Rectal smooth muscle tissue (tissue), 1 donor: ENCODE measurements at regions not wholly inside any gene's neighbourhood (a gene's known extent, or its start where the extent isn't known, plus 50 kb on each side); places are given as distances from the start of the nearest gene placed in this dataset.

Experiments used
- H3K27ac ChIP-seq: one replicate; pipeline ENCODE4 v1.7.0; 2013; ENCODE audit warnings: low read depth, low read length, inconsistent platforms
- H3K27me3 ChIP-seq: one replicate; pipeline ENCODE4 v1.7.0; 2013; ENCODE audit warnings: low read length; ENCODE audit not compliant: control insufficient read depth, insufficient read depth
- H3K36me3 ChIP-seq: one replicate; pipeline ENCODE4 v1.7.0; 2013; ENCODE audit warnings: low read length; ENCODE audit not compliant: control insufficient read depth, insufficient read depth
- H3K4me1 ChIP-seq: one replicate; pipeline ENCODE4 v1.7.0; 2013; ENCODE audit warnings: low read length; ENCODE audit not compliant: control insufficient read depth, insufficient read depth
- H3K4me3 ChIP-seq: one replicate; pipeline ENCODE4 v1.7.0; 2013; ENCODE audit warnings: low read length
- H3K9ac ChIP-seq: one replicate; pipeline ENCODE4 v1.7.0; 2013; ENCODE audit warnings: low read length

- Histone ChIP-seq H3K27me3 (no peaks in the 10 kb centered on the region), H3K9ac (no peak overlapping the region), H3K4me3 (no peak overlapping the region), H3K27ac (no peak overlapping the region), H3K36me3 (no peaks in the 10 kb centered on the region), H3K4me1 (no peaks in the 10 kb centered on the region)
Measured at GRCh38 chr17:73782641-73783381, 138.6 kb upstream of the SDK2 start.

GRCh38 chr17:73783382-73783766 is 139.1 kb upstream of the SDK2 start:
- Histone ChIP-seq H3K27me3 (no peaks in the 10 kb centered on the region), H3K36me3 (no peaks in the 10 kb centered on the region), H3K9ac (no peak overlapping the region), H3K4me3 (no peak overlapping the region), H3K4me1 (no peaks in the 10 kb centered on the region), H3K27ac (no peak overlapping the region)

GRCh38 chr17:73783945-73784603 is 139.8 kb upstream of the SDK2 start:
- no peaks in the 10 kb centered on the region for H3K4me1 ChIP-seq
- H3K9ac ChIP-seq: no peak overlapping the region
- H3K27me3 ChIP-seq: no peaks in the 10 kb centered on the region
- H3K36me3 ChIP-seq: no peaks in the 10 kb centered on the region
- no peak overlapping the region for H3K4me3 ChIP-seq
- no peak overlapping the region for H3K27ac ChIP-seq

GRCh38 chr17:73785496-73785895 is 141.3 kb upstream of the SDK2 start:
- Histone ChIP-seq H3K9ac (no peak overlapping the region), H3K36me3 (no peaks in the 10 kb centered on the region), H3K27me3 (no peaks in the 10 kb centered on the region), H3K27ac (no peak overlapping the region), H3K4me3 (no peak overlapping the region), H3K4me1 (no peaks in the 10 kb centered on the region)

- no peaks in the 10 kb centered on the region for H3K4me1 ChIP-seq
- no peak overlapping the region for H3K4me3 ChIP-seq
- H3K27ac ChIP-seq: no peak overlapping the region
- no peak overlapping the region for H3K9ac ChIP-seq
- H3K27me3 ChIP-seq: peaks cover 2% of the 10 kb centered on the region
- H3K36me3 ChIP-seq: no peaks in the 10 kb centered on the region
Measured at GRCh38 chr17:73785958-73786743, 141.9 kb upstream of the SDK2 start.

GRCh38 chr17:73787076-73788059 is 143.1 kb upstream of the SDK2 start:
- Histone ChIP-seq H3K27me3 (peaks cover 4% of the 10 kb centered on the region), H3K4me3 (no peak overlapping the region), H3K9ac (no peak overlapping the region), H3K4me1 (no peaks in the 10 kb centered on the region), H3K27ac (no peak overlapping the region), H3K36me3 (no peaks in the 10 kb centered on the region)

GRCh38 chr17:73788111-73788510 is 143.9 kb upstream of the SDK2 start:
- Histone ChIP-seq H3K27ac (no peak overlapping the region), H3K36me3 (no peaks in the 10 kb centered on the region), H3K4me1 (no peaks in the 10 kb centered on the region), H3K4me3 (no peak overlapping the region), H3K9ac (no peak overlapping the region), H3K27me3 (peaks cover 4% of the 10 kb centered on the region)

GRCh38 chr17:73791121-73791520 is 146.9 kb upstream of the SDK2 start:
- no peaks in the 10 kb centered on the region for H3K4me1 ChIP-seq
- H3K27me3 ChIP-seq: peaks cover 4% of the 10 kb centered on the region
- no peak overlapping the region for H3K9ac ChIP-seq
- H3K36me3 ChIP-seq: no peaks in the 10 kb centered on the region
- H3K4me3 ChIP-seq: no peak overlapping the region
- no peak overlapping the region for H3K27ac ChIP-seq

GRCh38 chr17:73791631-73792030 is 147.4 kb upstream of the SDK2 start:
- no peak overlapping the region for H3K9ac ChIP-seq
- no peak overlapping the region for H3K27ac ChIP-seq
- no peaks in the 10 kb centered on the region for H3K36me3 ChIP-seq
- no peaks in the 10 kb centered on the region for H3K4me1 ChIP-seq
- peaks cover 4% of the 10 kb centered on the region for H3K27me3 ChIP-seq
- no peak overlapping the region for H3K4me3 ChIP-seq

GRCh38 chr17:73792994-73793393 is 148.7 kb upstream of the SDK2 start:
- Histone ChIP-seq H3K27ac (no peak overlapping the region), H3K4me3 (no peak overlapping the region), H3K27me3 (peaks cover 4% of the 10 kb centered on the region), H3K4me1 (no peaks in the 10 kb centered on the region), H3K9ac (no peak overlapping the region), H3K36me3 (no peaks in the 10 kb centered on the region)

- Histone ChIP-seq H3K9ac (no peak overlapping the region), H3K36me3 (no peaks in the 10 kb centered on the region), H3K4me3 (no peak overlapping the region), H3K4me1 (no peaks in the 10 kb centered on the region), H3K27ac (no peak overlapping the region), H3K27me3 (peaks cover 4% of the 10 kb centered on the region)
Measured at GRCh38 chr17:73794336-73794735, 150.1 kb upstream of the SDK2 start.

GRCh38 chr17:73795730-73796129 is 151.5 kb upstream of the SDK2 start:
- Histone ChIP-seq H3K36me3 (no peaks in the 10 kb centered on the region), H3K27me3 (peaks cover 2% of the 10 kb centered on the region)

More at GRCh38 chr17:73795730-73796129, 151.5 kb upstream of the SDK2 start:
- no peak overlapping the region for H3K9ac ChIP-seq
- no peak overlapping the region for H3K27ac ChIP-seq
- no peaks in the 10 kb centered on the region for H3K4me1 ChIP-seq
- no peak overlapping the region for H3K4me3 ChIP-seq
